RWPE1 (cell line): ENCODE measurements at regions not wholly inside any gene's neighbourhood (a gene's known extent, or its start where the extent isn't known, plus 50 kb on each side); places are given as distances from the start of the nearest gene placed in this dataset.
"Not testable (repeated sequence)": the region's sequence is repeated elsewhere in the genome, so short reads cannot be mapped to it uniquely, and the experiment has no call there.

ENCODE experiments used
- CTCF ChIA-PET: fragments of 350-600 bp; sonication (Branson Sonifier 250); formaldehyde crosslinking; extraction: SDS; loops from one replicate; lab custom pipeline; 2021; lab: Yijun Ruan, JAX
- POLR2A ChIA-PET: fragments of 400-600 bp; formaldehyde crosslinking; extraction: SDS; loops from one replicate; lab custom pipeline; 2020; ENCODE audit warnings: antibody characterized with exemption; ENCODE audit not compliant: low non-redundant PET; lab: Yijun Ruan, JAX
- DNase-seq: peaks from one replicate; pipeline ENCODE4 v3.0.0; 2012; ENCODE audit warnings: low spot score
- H3K27ac ChIP-seq: fragments of 450-650 bp; 2 replicates; pipeline ENCODE4 v1.5.1; 2017
- TF ChIP-seq, protein P1 (sequence below): fragments of 450-650 bp; conservative IDR thresholded peaks from 2 replicates; pipeline ENCODE4 v1.5.1; 2017; ENCODE audit warnings: low read depth, mild to moderate bottlenecking

DNA sequence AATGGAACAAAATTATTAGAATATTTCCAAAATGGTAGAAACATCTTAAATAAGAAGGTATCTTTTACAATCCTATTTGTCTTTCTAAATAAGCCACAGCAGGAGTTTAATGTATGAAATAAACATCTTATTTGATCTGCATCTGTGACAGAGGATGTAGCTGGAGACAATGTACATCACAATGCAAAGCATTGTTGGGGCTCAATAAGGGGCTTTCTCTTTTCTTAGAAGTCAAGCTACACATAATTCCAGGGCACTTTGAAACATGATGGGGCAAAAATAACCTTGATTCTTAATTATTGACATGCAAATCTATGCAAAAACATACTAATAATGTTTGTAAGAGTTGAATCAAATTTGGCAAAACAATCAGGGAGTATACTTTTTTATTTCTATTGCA lies 255.1 kb downstream of the DSC3 start:
- DNase-seq: no peak
- TF ChIP-seq, protein P1, sequence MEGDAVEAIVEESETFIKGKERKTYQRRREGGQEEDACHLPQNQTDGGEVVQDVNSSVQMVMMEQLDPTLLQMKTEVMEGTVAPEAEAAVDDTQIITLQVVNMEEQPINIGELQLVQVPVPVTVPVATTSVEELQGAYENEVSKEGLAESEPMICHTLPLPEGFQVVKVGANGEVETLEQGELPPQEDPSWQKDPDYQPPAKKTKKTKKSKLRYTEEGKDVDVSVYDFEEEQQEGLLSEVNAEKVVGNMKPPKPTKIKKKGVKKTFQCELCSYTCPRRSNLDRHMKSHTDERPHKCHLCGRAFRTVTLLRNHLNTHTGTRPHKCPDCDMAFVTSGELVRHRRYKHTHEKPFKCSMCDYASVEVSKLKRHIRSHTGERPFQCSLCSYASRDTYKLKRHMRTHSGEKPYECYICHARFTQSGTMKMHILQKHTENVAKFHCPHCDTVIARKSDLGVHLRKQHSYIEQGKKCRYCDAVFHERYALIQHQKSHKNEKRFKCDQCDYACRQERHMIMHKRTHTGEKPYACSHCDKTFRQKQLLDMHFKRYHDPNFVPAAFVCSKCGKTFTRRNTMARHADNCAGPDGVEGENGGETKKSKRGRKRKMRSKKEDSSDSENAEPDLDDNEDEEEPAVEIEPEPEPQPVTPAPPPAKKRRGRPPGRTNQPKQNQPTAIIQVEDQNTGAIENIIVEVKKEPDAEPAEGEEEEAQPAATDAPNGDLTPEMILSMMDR: no peak
- no peak overlapping the region for H3K27ac ChIP-seq
- POLR2A ChIA-PET: no interaction called here
- CTCF ChIA-PET: no interaction called here

DNA sequence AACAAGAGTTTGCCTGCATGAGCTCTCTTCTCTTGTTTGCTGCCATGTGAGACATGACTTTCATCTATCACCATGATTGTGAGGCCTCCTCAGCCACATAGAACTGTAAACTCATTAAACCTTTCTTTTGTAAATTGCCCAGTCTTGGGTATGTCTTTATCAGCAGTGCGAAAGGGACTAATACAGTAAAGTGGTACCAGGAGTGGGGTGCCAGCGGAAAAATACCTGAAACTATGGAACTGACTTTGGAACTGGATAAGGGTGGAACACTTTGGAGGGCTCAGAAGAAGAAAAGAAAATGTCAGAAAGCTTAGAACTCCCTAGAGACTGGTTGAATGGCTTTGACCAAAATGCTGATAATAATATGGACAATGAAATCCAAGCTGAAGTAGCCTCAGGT lies 260.9 kb downstream of the DSC3 start:
- ChIA-PET POLR2A (no interaction called here), CTCF (no interaction called here)
- DNase-seq: no peak
- no peak overlapping the region for H3K27ac ChIP-seq
- TF ChIP-seq, protein P1: no peak

DNA sequence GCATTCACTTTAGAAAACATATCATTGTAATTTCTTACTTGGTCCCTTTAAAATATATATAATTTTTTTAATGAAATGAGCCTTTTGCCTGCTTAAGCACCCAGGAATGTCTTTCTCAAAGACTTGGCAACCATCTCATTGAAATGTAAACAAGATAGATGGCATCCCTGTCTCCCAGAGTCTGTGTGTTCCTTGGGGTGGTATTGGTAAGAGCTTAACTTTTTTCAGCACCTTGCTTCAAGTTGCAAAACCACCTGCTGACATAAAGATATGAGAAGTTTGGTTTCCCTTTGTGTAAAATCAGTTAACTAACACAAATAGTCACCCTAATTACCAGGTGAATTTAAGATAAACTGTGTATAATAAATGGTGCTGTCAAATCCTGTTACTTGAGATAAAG lies 266.9 kb downstream of the DSC3 start:
- no peak overlapping the region for H3K27ac ChIP-seq
- TF ChIP-seq, protein P1: no peak
- POLR2A ChIA-PET: no interaction called here
- CTCF ChIA-PET: no interaction called here
- DNase-seq: no peak

DNA sequence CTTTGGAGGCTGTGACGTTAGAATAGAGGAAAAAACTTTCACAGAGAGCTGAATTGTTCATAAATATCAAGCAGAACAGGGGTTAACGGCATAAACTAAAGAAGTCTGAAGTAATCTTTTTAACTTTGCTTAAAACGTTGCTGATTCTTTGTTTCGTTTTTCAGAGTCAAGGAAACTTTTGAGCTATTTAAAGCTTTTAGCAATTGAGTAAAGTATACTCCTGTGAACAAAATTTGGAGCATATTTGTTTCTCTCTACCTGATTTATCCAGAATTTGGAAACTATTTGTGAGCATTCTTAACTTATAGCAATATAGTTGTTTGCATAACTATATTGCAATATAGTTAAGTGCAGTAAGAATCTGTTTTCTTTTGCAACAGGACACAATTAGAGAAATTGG lies 270.4 kb downstream of the DSC3 start:
- CTCF ChIA-PET, POLR2A ChIA-PET, DNase-seq, H3K27ac ChIP-seq: not testable (repeated sequence)

DNA sequence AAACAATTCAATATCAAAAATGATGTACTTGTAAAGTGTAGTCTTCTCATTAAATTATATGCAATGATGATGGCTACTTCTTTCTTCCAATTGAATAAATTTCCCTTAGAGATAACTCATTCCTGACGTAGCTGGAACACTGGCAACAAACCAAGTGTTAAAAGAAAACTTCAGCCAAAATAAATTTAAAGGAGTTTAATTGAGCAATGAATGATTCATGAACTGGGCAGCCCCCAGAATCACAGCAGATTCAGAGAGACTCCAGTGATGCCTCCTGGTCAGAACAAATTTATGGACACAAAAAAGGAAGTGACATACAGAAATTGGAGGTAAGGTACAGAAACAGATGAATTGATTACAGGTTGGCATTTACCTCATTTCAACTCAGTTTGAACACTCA lies 276.5 kb downstream of the DSC3 start:
- ChIA-PET POLR2A (no interaction called here), CTCF (no interaction called here)
- TF ChIP-seq, protein P1: no peak
- DNase-seq: no peak
- no peak overlapping the region for H3K27ac ChIP-seq

DNA sequence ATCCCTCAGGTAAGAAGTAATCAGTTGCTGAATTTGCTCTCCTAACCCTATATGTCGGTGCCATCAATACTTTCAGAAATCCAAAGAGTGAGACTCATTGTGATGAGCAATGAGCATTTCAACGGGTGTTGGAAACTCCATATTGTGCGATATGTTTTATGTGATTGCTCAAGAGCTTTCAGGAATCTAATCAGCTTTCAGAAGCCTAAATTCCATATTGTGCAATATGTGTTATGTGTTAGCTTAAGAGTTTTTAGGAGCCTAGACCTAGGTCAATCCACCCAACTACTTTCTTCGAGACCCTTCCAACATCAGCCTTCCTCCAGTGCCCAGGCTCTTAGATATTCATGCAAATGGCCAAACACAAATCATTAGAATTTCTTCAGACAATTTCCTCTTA lies 277.3 kb downstream of the DSC3 start:
- ChIA-PET CTCF (no interaction called here), POLR2A (no interaction called here)
- H3K27ac ChIP-seq: no peak overlapping the region
- DNase-seq: no peak
- TF ChIP-seq, protein P1: no peak

DNA sequence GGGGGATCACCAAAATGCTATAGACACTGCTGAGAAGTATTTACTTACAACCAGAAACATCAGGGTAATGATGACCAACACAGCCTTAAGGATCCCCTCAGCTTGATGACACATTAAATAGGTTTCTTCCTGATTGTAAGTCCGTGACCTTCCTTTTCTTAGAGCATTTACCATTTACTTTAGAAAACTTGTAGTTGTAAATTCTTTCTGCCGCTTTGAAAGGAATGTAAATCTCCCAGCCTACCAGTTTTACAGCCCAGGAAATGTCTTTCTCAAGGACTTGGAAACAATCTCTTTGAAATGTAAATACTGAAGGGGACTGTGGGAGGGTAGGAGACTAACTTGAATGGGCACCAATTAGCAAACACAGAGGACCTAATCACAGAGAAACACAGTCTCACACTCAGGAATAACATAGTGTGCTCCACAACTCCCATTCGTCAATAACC lies 278.6 kb downstream of the DSC3 start:
- CTCF ChIA-PET: no interaction called here
- POLR2A ChIA-PET: no interaction called here
- TF ChIP-seq, protein P1: no peak
- H3K27ac ChIP-seq: no peak overlapping the region
- no peak for DNase-seq
